ENCODE measurements at regions not wholly inside any gene's neighbourhood (a gene's known extent, or its start where the extent isn't known, plus 50 kb on each side); places are given as distances from the start of the nearest gene placed in this dataset.
"Not testable (repeated sequence)": the region's sequence is repeated elsewhere in the genome, so short reads cannot be mapped to it uniquely, and the experiment has no call there.

- not testable (repeated sequence) for DNase-seq
Measured at GRCh38 chr15:26244782-26245181, 381.7 kb upstream of the ATP10A start.

GRCh38 chr15:26243382-26243781 is 380.3 kb upstream of the ATP10A start:
- no peak for DNase-seq

DNA sequence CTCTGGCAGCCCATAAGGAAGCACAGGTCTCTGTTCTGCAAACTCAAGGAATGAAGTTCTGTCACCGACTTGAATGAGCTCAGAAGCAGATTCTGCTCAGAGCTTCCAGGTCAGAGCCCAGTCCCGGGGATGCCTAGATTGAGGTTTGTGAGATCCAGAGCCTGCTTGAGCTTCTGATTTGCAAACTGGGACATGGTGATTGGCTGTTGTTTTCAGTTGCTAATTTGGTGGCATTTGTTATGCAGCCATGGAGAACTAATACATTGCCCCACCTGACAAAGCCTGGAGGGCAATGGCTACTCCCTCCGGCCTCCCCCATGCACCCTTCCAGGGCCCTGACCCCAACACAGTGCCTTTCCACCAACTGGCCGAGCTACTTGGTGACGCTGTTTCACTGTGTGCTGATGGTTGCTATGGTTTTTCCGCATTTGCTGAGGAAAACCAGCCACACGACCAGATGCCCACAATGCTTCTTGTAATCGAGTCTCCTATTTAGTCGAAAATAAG is 379.5 kb upstream of the ATP10A start:
- no peak for DNase-seq

DNA sequence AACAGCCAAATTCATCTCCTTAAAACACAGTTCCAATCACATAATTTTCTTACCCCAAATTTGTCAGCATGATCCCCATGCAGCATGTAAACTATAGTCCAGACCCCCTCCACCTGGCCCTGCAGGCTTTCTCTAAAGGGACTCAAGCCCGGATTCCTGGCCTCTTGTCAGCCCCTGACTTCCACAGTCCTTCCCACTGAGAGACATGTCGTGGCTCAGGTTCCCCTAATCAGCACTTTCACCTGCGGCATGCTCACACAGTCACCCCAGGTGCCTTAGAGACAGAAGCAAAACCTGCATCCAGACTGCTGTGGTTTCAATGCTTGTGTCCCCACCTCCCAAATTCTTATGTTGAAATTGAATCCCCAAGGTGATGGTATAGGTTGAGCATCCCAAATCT is 372.7 kb upstream of the ATP10A start:
- DNase-seq = no peak

DNA sequence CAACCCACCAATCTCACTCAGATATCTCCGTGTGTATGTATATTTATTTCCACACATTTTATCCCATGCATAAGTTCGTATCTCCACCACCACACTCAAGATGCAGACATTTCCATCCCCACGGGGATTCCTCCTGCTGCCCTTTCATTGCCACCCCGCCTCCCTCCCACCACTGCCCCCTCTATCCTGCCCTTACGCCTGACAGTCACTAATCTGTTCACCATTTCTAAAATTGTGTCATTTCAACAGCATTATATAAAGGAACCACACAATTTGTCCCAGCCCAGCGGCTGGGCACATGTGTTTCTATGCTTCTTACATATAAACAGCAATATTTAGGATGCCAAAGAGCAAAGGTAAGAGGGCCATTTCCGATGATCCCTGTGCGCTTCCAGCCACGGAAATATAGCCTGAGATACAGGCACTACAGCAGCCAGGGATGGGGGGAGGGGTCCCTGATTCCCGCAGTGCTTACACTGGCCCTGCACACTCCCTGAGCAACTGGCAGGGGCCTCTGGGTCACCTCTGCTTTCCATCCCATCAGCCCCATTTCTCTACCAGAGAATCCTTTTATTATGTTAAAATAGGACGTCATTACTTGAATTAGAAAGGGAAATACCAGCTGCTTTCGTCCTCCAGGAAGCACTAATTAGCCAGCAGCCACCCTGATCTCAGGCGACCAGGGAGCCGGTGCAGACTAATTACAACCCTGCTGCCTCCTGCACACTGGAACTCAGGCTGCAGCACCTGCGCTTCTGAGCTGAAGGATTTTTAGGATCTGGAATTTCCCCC is 372.0 kb upstream of the ATP10A start:
- no peak for DNase-seq

GRCh38 chr15:26232691-26233090 is 369.6 kb upstream of the ATP10A start:
- no peak for DNase-seq

GRCh38 chr15:26231096-26231495 is 368.0 kb upstream of the ATP10A start:
- DNase-seq = no peak

DNA sequence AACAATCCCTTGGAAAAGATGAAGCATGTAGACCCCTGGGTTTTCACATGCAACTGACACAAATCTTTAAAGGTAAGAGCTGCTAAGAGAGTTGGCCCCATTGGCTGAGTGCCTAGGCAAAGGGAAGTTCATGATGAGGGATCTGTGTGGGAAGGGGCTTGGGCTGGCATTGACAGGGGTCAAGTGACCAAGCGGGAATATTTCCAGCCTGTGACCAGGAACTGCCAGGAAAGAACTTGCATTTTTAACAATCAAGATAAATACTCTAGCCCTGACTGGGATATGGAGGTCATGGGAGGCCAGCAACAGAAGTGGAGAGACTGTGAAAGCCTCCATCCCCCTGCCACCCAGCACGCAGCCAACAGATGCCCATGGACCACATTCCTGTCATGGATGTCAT is 361.1 kb upstream of the ATP10A start:
- no peak for DNase-seq

GRCh38 chr15:26223720-26224119 is 360.6 kb upstream of the ATP10A start:
- no peak for DNase-seq

DNA sequence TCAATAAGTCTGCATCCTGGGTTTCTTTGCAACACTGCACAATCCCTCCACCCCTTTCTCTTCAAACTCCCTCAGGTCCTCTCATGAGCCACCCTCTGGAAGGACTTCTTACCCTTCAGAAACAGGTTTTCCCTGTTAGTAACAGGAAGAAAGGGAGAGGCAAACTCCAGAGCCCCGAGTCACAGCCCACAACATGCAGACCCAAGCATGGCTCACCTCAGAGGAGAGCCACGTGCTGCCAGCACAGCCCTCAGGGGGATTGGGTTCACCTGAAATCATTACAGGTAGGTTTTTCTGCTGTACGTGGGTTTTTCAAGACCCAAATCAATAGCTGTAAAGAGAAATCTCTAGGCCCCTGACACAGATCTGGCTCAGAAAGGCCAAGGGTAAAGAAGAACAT is 359.7 kb upstream of the ATP10A start:
- no peak for DNase-seq

GRCh38 chr15:26217043-26217442 is 353.9 kb upstream of the ATP10A start:
- not testable (repeated sequence) for DNase-seq

GRCh38 chr15:26214290-26214689 is 351.2 kb upstream of the ATP10A start:
- DNase-seq = no peak

- no peak for DNase-seq
Measured at GRCh38 chr15:26213427-26213826, 350.3 kb upstream of the ATP10A start.

DNA sequence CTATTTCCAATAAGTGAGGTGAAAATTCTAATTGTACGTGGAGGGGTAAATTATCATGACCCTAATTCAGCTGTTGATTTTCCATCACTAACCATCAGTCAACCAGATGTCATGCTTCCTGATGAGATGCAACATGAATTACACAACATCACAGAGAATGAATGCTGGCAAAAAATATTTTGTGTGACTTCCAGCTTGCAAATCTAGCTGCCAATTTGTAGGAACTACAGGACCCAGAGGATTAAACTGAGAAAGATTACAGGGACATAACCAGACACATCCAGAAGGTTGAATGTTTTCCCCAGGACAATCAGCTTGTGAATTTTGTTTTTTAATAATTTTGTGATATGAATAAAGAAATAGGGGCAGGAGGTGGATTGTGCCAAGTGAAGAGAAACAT is 349.0 kb upstream of the ATP10A start:
- no peak for DNase-seq

DNA sequence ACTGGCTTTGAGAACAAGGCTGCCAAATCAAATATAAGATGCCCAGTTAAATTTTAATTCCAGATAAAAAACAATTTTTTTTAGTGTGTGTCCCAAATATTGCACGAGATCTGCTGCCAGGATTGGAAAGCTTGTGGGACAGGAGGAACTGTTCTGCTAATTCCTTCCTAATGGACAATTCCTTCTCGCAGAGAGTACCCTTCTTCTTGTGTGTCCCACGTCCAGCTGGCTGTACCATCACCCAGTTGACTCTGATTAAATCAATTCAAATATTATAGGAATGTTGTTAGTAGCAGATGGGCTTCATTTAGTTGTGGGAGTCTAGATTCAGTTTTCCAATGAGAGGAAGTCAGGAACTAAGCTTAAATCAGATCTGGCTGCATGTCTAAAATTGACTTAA is 347.9 kb upstream of the ATP10A start:
- no peak for DNase-seq

GRCh38 chr15:26201177-26201858 is 338.2 kb upstream of the ATP10A start:
- no peak for DNase-seq

- no peak for DNase-seq
Measured at GRCh38 chr15:26200427-26200826, 337.3 kb upstream of the ATP10A start.

GRCh38 chr15:26197719-26198118 is 334.6 kb upstream of the ATP10A start:
- no peak for DNase-seq

DNA sequence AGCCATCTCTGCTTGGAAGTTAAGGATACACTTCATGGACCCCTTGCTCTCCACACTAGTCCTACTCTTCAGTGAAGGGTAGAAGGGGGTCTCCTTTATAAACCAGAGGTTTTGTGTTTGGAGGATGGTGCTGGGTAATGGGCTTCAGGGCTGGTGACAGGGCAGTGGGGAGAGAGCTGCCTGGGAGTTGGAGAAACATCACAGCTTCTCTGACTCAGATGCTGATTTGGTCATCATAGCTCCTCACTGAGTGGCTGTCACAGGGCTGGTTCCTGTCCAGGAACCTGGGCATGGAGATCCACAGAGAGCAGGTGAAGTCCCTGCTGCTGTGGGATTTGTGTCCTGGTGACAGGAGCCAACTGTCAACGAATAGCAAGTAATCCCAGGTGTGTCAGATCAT is 333.9 kb upstream of the ATP10A start:
- DNase-seq = no peak

DNA sequence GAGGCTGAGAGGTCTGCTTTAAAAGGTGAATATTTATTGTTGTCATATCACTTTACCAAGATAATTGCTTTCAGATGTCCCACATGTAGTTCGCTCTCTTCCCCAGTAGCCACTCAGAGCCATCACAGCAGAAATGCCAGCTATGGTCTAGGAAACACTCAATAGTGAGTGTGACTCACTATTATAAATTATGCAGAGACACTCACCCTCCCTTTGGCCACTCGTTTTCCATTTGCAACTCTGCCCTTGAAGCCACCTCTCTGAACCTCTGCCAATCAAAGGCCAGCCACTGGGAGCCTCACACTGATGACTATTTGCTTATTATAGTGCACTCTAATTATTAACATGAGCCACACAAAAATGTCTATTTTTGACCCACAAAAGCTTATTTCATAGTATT is 328.1 kb upstream of the ATP10A start:
- DNase-seq = no peak

- DNase-seq = not testable (repeated sequence)
Measured at GRCh38 chr15:26186138-26186537, 323.0 kb upstream of the ATP10A start.

- no peak for DNase-seq
Measured at GRCh38 chr15:26182441-26182840, 319.3 kb upstream of the ATP10A start.

GRCh38 chr15:26179906-26180305 is 316.8 kb upstream of the ATP10A start:
- no peak for DNase-seq

- no peak for DNase-seq
Measured at GRCh38 chr15:26178640-26179220, 315.6 kb upstream of the ATP10A start.
